Smooth muscle cell (in vitro differentiated cells): ENCODE measurements at regions not wholly inside any gene's neighbourhood (a gene's known extent, or its start where the extent isn't known, plus 50 kb on each side); places are given as distances from the start of the nearest gene placed in this dataset.

Source experiments
- DNase-seq: peaks from one replicate; lab custom pipeline; 2025; ENCODE audit not compliant: unreplicated experiment; lab: John Stamatoyannopoulos, UW
- H2AFZ ChIP-seq: fragments of 200-600 bp; sonication (generic); 2 replicates; pipeline ENCODE4 v1.6.0; 2016; ENCODE audit warnings: antibody characterized with exemption, low read depth, mild to moderate bottlenecking
- H3F3A ChIP-seq: fragments of 200-600 bp; sonication (generic); 2 replicates; pipeline ENCODE4 v1.6.0; 2017; ENCODE audit warnings: antibody characterized with exemption, low read depth
- H3K27ac ChIP-seq: fragments of 200-600 bp; sonication (generic); 2 replicates; pipeline ENCODE4 v1.5.1; 2016; ENCODE audit warnings: low read depth, mild to moderate bottlenecking
- H3K27me3 ChIP-seq: fragments of 200-600 bp; sonication (generic); 2 replicates; pipeline ENCODE4 v1.6.1; 2016; ENCODE audit warnings: low read depth, mild to moderate bottlenecking
- H3K36me3 ChIP-seq: fragments of 200-600 bp; sonication (generic); 2 replicates; pipeline ENCODE4 v1.5.1; 2016; ENCODE audit warnings: low read depth
- H3K4me1 ChIP-seq: fragments of 200-600 bp; sonication (generic); 2 replicates; pipeline ENCODE4 v1.5.1; 2016; ENCODE audit warnings: low read depth
- H3K4me2 ChIP-seq: fragments of 200-600 bp; sonication (generic); 2 replicates; pipeline ENCODE4 v1.6.0; 2016; ENCODE audit warnings: mild to moderate bottlenecking
- H3K4me3 ChIP-seq: fragments of 200-600 bp; sonication (generic); 2 replicates; pipeline ENCODE4 v1.5.1; 2016; ENCODE audit warnings: mild to moderate bottlenecking
- H3K79me2 ChIP-seq: fragments of 200-600 bp; sonication (generic); 2 replicates; pipeline ENCODE4 v1.6.0; 2016; ENCODE audit warnings: low read depth, mild to moderate bottlenecking
- H3K9ac ChIP-seq: fragments of 200-600 bp; sonication (generic); 2 replicates; pipeline ENCODE4 v1.6.0; 2016; ENCODE audit warnings: low read depth
- H3K9me3 ChIP-seq: fragments of 200-600 bp; sonication (generic); replicated peaks from 2 replicates; pipeline ENCODE4 v1.5.1; 2016; ENCODE audit warnings: low read depth
- H4K20me1 ChIP-seq: fragments of 200-600 bp; sonication (generic); 2 replicates; pipeline ENCODE4 v1.6.0; 2016; ENCODE audit warnings: low read depth
- CTCF ChIP-seq: fragments of 200-600 bp; sonication (generic); IDR thresholded peaks from 2 replicates; pipeline ENCODE4 v1.5.1; 2017; ENCODE audit warnings: borderline replicate concordance, mild to moderate bottlenecking, antibody characterized with exemption; ENCODE audit not compliant: insufficient read depth, poor library complexity, severe bottlenecking
- WGBS: methylation state at CpG from one replicate; pipeline ENCODE4 v1.1.7; 2016; ENCODE audit warnings: low lambda C conversion rate; 5-methylcytosine and 5-hydroxymethylcytosine counted together

GRCh38 chr9:12566404-12567090 lies 126.6 kb upstream of the TYRP1 start:
- H3K4me1 ChIP-seq = no peaks in the 10 kb centered on the region
- H3K27me3 ChIP-seq = peaks cover 20% of the 10 kb centered on the region
- no peak overlapping the region for H3K4me2 ChIP-seq
- H3K36me3 ChIP-seq = no peaks in the 10 kb centered on the region
- H3K9me3 ChIP-seq = no peaks in the 10 kb centered on the region
- no peaks in the 10 kb centered on the region for H3F3A ChIP-seq
- no peak for DNase-seq
- WGBS = 98% methylated on average over 5 of the region's 5 CpGs
- H3K4me3 ChIP-seq = no peak overlapping the region
- H2AFZ ChIP-seq = no peak overlapping the region
- no peak for TF ChIP-seq CTCF
- H4K20me1 ChIP-seq = no peaks in the 10 kb centered on the region
- H3K9ac ChIP-seq = no peak overlapping the region
- no peaks in the 10 kb centered on the region for H3K79me2 ChIP-seq
- H3K27ac ChIP-seq = no peak overlapping the region

- H2AFZ ChIP-seq = no peak overlapping the region
Measured at GRCh38 chr9:12584656-12585522, 108.3 kb upstream of the TYRP1 start.

GRCh38 chr9:12595400-12595799 lies 97.8 kb upstream of the TYRP1 start:
- no peaks in the 10 kb centered on the region for H3K4me1 ChIP-seq
- H3K79me2 ChIP-seq = no peaks in the 10 kb centered on the region
- no peak overlapping the region for H3K4me2 ChIP-seq
- no peak overlapping the region for H2AFZ ChIP-seq
- WGBS = 81% methylated on average over 3 of the region's 3 CpGs
- H3K27me3 ChIP-seq = peaks cover 27% of the 10 kb centered on the region
- no peaks in the 10 kb centered on the region for H3F3A ChIP-seq
- no peak overlapping the region for H3K27ac ChIP-seq
- no peak overlapping the region for H3K9ac ChIP-seq
- TF ChIP-seq CTCF = no peak
- H3K9me3 ChIP-seq = no peaks in the 10 kb centered on the region
- H3K4me3 ChIP-seq = no peak overlapping the region
- no peak for DNase-seq
- H3K36me3 ChIP-seq = no peaks in the 10 kb centered on the region
- no peaks in the 10 kb centered on the region for H4K20me1 ChIP-seq

More at GRCh38 chr9:12584656-12585522, 108.3 kb upstream of the TYRP1 start:
- WGBS = 95% methylated on average over 3 of the region's 3 CpGs
- Histone ChIP-seq H3K36me3 (no peaks in the 10 kb centered on the region), H3K4me2 (no peak overlapping the region), H4K20me1 (no peaks in the 10 kb centered on the region), H3F3A (no peaks in the 10 kb centered on the region), H3K4me3 (no peak overlapping the region), H3K4me1 (no peaks in the 10 kb centered on the region), H3K27ac (no peak overlapping the region), H3K9me3 (no peaks in the 10 kb centered on the region), H3K79me2 (no peaks in the 10 kb centered on the region), H3K9ac (no peak overlapping the region), H3K27me3 (peaks cover 13% of the 10 kb centered on the region)
- no peak for DNase-seq
- no peak for TF ChIP-seq CTCF
